RCC 7860 (cell line): ENCODE measurements at regions not wholly inside any gene's neighbourhood (a gene's known extent, or its start where the extent isn't known, plus 50 kb on each side); places are given as distances from the start of the nearest gene placed in this dataset.

ENCODE experiments used
- DNase-seq: peaks from one replicate; pipeline ENCODE4 v3.0.0-alpha.2; 2015; ENCODE audit warnings: low spot score
- FAIRE-seq: peaks from 2 replicates; lab custom pipeline; 2012; peaks lifted over from hg19 to GRCh38; lab: Jason Lieb, UNC

GRCh38 chr7:68476966-68477365 lies 1121.3 kb upstream of the AUTS2 start:
- DNase-seq (no peak), FAIRE-seq (no peak)

GRCh38 chr7:68478326-68478725 lies 1119.9 kb upstream of the AUTS2 start:
- DNase-seq = no peak
- FAIRE-seq = no peak

GRCh38 chr7:68482800-68483199 lies 1115.5 kb upstream of the AUTS2 start:
- FAIRE-seq (no peak), DNase-seq (no peak)

- no peak for DNase-seq
- no peak for FAIRE-seq
These were observed 1113.5 kb upstream of the AUTS2 start for GRCh38 chr7:68484731-68485130.

GRCh38 chr7:68485253-68485917 lies 1112.9 kb upstream of the AUTS2 start:
- DNase-seq = no peak
- no peak for FAIRE-seq

- FAIRE-seq (no peak), DNase-seq (no peak)
These were observed 1109.8 kb upstream of the AUTS2 start for GRCh38 chr7:68488341-68489060.

GRCh38 chr7:68491523-68492358 lies 1106.5 kb upstream of the AUTS2 start:
- DNase-seq (no peak), FAIRE-seq (no peak)

- DNase-seq (no peak), FAIRE-seq (no peak)
These were observed 1106.0 kb upstream of the AUTS2 start for GRCh38 chr7:68492359-68492690.

GRCh38 chr7:68503400-68503799 lies 1094.9 kb upstream of the AUTS2 start:
- DNase-seq (no peak), FAIRE-seq (no peak)

GRCh38 chr7:68504716-68505115 lies 1093.6 kb upstream of the AUTS2 start:
- FAIRE-seq (no peak), DNase-seq (no peak)

- no peak for FAIRE-seq
These were observed 1092.6 kb upstream of the AUTS2 start for GRCh38 chr7:68505721-68506120.

GRCh38 chr7:68507668-68508067 lies 1090.6 kb upstream of the AUTS2 start:
- FAIRE-seq = no peak
- DNase-seq = no peak

More at GRCh38 chr7:68505721-68506120, 1092.6 kb upstream of the AUTS2 start:
- no peak for DNase-seq

GRCh38 chr7:68509054-68509453 lies 1089.2 kb upstream of the AUTS2 start:
- DNase-seq (no peak), FAIRE-seq (no peak)

GRCh38 chr7:68509603-68510002 lies 1088.7 kb upstream of the AUTS2 start:
- DNase-seq = no peak
- FAIRE-seq = no peak

GRCh38 chr7:68511281-68511680 lies 1087.0 kb upstream of the AUTS2 start:
- FAIRE-seq = no peak
- no peak for DNase-seq

GRCh38 chr7:68512466-68512865 lies 1085.8 kb upstream of the AUTS2 start:
- DNase-seq (no peak), FAIRE-seq (no peak)

GRCh38 chr7:68518060-68518459 lies 1080.2 kb upstream of the AUTS2 start:
- no peak for FAIRE-seq
- no peak for DNase-seq

- DNase-seq = no peak
- FAIRE-seq = no peak
These were observed 1074.1 kb upstream of the AUTS2 start for GRCh38 chr7:68524126-68524525.

- FAIRE-seq (no peak), DNase-seq (no peak)
These were observed 1069.1 kb upstream of the AUTS2 start for GRCh38 chr7:68529221-68529620.

- DNase-seq (no peak), FAIRE-seq (no peak)
These were observed 1063.0 kb upstream of the AUTS2 start for GRCh38 chr7:68535266-68535665.

- DNase-seq (no peak), FAIRE-seq (no peak)
These were observed 1061.1 kb upstream of the AUTS2 start for GRCh38 chr7:68537051-68537773.
